WI38 (cell line): ENCODE measurements at regions not wholly inside any gene's neighbourhood (a gene's known extent, or its start where the extent isn't known, plus 50 kb on each side); places are given as distances from the start of the nearest gene placed in this dataset.

Source experiments
- H3K4me3 ChIP-seq: 2 replicates; pipeline ENCODE4 v1.5.1; 2011; ENCODE audit warnings: low read depth, mild to moderate bottlenecking, control low read depth, low read length
- TF ChIP-seq, protein P1 (sequence below): IDR thresholded peaks from 2 replicates; pipeline ENCODE4 v1.5.1; 2012; ENCODE audit warnings: low read depth, mild to moderate bottlenecking, control low read depth, low read length

GRCh38 chr4:184293552-184293951, 75.9 kb upstream of the ENPP6 start:
- H3K4me3 ChIP-seq: no peak overlapping the region
- TF ChIP-seq, protein P1, sequence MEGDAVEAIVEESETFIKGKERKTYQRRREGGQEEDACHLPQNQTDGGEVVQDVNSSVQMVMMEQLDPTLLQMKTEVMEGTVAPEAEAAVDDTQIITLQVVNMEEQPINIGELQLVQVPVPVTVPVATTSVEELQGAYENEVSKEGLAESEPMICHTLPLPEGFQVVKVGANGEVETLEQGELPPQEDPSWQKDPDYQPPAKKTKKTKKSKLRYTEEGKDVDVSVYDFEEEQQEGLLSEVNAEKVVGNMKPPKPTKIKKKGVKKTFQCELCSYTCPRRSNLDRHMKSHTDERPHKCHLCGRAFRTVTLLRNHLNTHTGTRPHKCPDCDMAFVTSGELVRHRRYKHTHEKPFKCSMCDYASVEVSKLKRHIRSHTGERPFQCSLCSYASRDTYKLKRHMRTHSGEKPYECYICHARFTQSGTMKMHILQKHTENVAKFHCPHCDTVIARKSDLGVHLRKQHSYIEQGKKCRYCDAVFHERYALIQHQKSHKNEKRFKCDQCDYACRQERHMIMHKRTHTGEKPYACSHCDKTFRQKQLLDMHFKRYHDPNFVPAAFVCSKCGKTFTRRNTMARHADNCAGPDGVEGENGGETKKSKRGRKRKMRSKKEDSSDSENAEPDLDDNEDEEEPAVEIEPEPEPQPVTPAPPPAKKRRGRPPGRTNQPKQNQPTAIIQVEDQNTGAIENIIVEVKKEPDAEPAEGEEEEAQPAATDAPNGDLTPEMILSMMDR: no peak

GRCh38 chr4:184292877-184293276, 75.2 kb upstream of the ENPP6 start:
- TF ChIP-seq, protein P1: no peak
- no peak overlapping the region for H3K4me3 ChIP-seq

DNA sequence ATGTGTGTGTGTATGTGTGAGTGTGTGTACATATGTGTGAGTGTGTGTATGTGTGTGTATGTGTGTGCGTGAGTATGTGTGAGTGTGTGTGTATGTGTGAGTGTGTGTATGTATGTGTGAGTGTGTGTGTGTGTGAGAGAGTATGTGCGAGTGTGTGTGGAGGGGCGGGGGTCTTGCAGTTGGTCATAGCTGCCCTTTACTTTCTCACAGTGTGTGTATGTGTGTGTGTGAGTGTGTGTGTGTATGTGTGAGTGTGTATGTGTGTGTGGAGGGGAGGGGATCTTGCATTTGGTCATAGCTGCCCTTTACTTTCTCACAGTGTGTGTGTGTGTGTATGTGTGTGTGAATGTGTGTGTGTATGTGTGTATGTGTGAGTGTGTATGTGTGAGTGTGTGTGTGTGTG, 74.8 kb upstream of the ENPP6 start:
- TF ChIP-seq, protein P1: no peak
- no peak overlapping the region for H3K4me3 ChIP-seq

GRCh38 chr4:184289179-184289535, 71.5 kb upstream of the ENPP6 start:
- H3K4me3 ChIP-seq: no peak overlapping the region
- TF ChIP-seq, protein P1: no peak

DNA sequence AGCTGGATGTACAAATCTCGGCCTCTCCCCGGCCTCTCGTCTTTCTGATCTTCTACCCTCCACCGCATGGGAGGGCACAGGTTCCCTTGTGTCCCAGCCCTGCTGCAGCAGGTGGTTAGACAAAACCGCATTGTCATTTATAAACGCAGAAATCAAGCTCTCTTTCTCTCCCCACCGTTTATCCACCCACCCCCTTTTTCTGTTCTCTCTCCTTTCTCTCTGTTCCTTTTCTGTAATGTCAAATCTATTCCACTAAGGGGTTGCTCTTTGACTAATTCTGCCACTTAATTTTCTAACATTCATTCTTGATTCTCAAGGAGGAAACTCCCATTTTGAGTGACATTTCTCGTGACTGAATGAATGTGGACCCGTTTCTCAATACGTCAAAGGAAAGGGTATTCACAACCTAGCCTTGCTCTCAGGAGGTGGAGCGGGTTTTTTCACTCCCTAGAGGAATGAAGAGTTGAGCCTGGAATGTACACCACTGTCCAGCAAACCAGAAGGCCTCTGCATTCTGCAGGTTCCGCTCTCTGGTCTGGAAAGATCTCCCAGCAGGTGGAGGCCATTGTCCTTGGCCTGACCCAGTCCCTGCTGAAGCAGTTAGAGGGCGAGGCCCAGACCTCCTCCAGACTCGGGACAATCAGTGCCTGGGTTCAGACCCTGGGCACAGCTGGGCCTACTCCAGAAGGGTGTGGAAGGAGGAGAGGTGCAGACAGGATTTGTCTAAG, 70.9 kb upstream of the ENPP6 start:
- no peak overlapping the region for H3K4me3 ChIP-seq

GRCh38 chr4:184287697-184288255, 70.1 kb upstream of the ENPP6 start:
- TF ChIP-seq, protein P1: no peak
- H3K4me3 ChIP-seq: no peak overlapping the region

More for the DNA sequence above, 70.9 kb upstream of the ENPP6 start:
- TF ChIP-seq, protein P1: no peak

- TF ChIP-seq, protein P1: no peak
- H3K4me3 ChIP-seq: no peak overlapping the region
Measured at GRCh38 chr4:184286358-184286757, 68.7 kb upstream of the ENPP6 start.
